Neural crest cell (in vitro differentiated cells): ENCODE measurements at regions not wholly inside any gene's neighbourhood (a gene's known extent, or its start where the extent isn't known, plus 50 kb on each side); places are given as distances from the start of the nearest gene placed in this dataset.

Experiments used
- DNase-seq: peaks from one replicate; pipeline ENCODE4 v3.0.0; 2021; ENCODE audit warnings: low read depth, mixed read lengths, low spot score
- H3K27ac Mint-ChIP-seq: one replicate; pipeline ENCODE4 v1.8.0; 2021; ENCODE audit warnings: mild to moderate bottlenecking, mixed read lengths; ENCODE audit not compliant: unreplicated experiment
- H3K27me3 Mint-ChIP-seq: 2 replicates; pipeline ENCODE4 v1.8.0; 2021; ENCODE audit warnings: low read depth, mild to moderate bottlenecking, mixed read lengths
- H3K36me3 Mint-ChIP-seq: 2 replicates; pipeline ENCODE4 v1.8.0; 2021; ENCODE audit warnings: low read depth, mild to moderate bottlenecking, mixed read lengths
- H3K4me1 Mint-ChIP-seq: 2 replicates; pipeline ENCODE4 v1.8.0; 2021; ENCODE audit warnings: mixed read lengths
- H3K4me3 Mint-ChIP-seq: one replicate; pipeline ENCODE4 v1.8.0; 2021; ENCODE audit warnings: mild to moderate bottlenecking, mixed read lengths
- H3K9me3 Mint-ChIP-seq: 2 replicates; pipeline ENCODE4 v1.8.0; 2021; ENCODE audit warnings: mixed read lengths
- CTCF ChIP-seq: fragments of 200-600 bp; sonication (generic); conservative IDR thresholded peaks from 2 replicates; pipeline ENCODE4 v1.5.0; 2021; ENCODE audit warnings: antibody characterized with exemption, mild to moderate bottlenecking

- peaks cover 7% of the 10 kb centered on the region for H3K9me3 Mint-ChIP-seq
- H3K4me3 Mint-ChIP-seq = no peak overlapping the region
- no peaks in the 10 kb centered on the region for H3K4me1 Mint-ChIP-seq
- H3K36me3 Mint-ChIP-seq = peaks cover 6% of the 10 kb centered on the region
- no peak for DNase-seq
- H3K27ac Mint-ChIP-seq = no peak overlapping the region
- no peaks in the 10 kb centered on the region for H3K27me3 Mint-ChIP-seq
- TF ChIP-seq CTCF = no peak
These were observed 114.0 kb upstream of the HDGFL1 start for GRCh38 chr6:22455378-22455777.

GRCh38 chr6:22457996-22458395 is 111.4 kb upstream of the HDGFL1 start:
- no peak for DNase-seq
- no peak for TF ChIP-seq CTCF
- Mint-ChIP-seq H3K4me3 (no peak overlapping the region), H3K9me3 (peaks cover 5% of the 10 kb centered on the region), H3K36me3 (peaks cover 6% of the 10 kb centered on the region), H3K4me1 (no peaks in the 10 kb centered on the region), H3K27me3 (no peaks in the 10 kb centered on the region), H3K27ac (no peak overlapping the region)

- no peak for DNase-seq
- Mint-ChIP-seq H3K27ac (no peak overlapping the region), H3K4me3 (no peak overlapping the region), H3K27me3 (no peaks in the 10 kb centered on the region), H3K4me1 (peaks cover 49% of the 10 kb centered on the region), H3K9me3 (peaks cover 10% of the 10 kb centered on the region), H3K36me3 (peaks cover 10% of the 10 kb centered on the region)
- TF ChIP-seq CTCF = no peak
These were observed 102.6 kb upstream of the HDGFL1 start for GRCh38 chr6:22466665-22467245.

- peaks cover 10% of the 10 kb centered on the region for H3K36me3 Mint-ChIP-seq
- H3K4me1 Mint-ChIP-seq = peaks cover 52% of the 10 kb centered on the region
- no peak for DNase-seq
- no peaks in the 10 kb centered on the region for H3K27me3 Mint-ChIP-seq
- no peak for TF ChIP-seq CTCF
- H3K4me3 Mint-ChIP-seq = no peak overlapping the region
- H3K27ac Mint-ChIP-seq = no peak overlapping the region
- H3K9me3 Mint-ChIP-seq = peaks cover 10% of the 10 kb centered on the region
These were observed 101.7 kb upstream of the HDGFL1 start for GRCh38 chr6:22467645-22468044.

GRCh38 chr6:22468256-22468965 is 101.0 kb upstream of the HDGFL1 start:
- Mint-ChIP-seq H3K36me3 (peaks cover 10% of the 10 kb centered on the region), H3K27me3 (no peaks in the 10 kb centered on the region), H3K4me1 (peaks cover 52% of the 10 kb centered on the region), H3K27ac (peak overlapping the region; percentile 65), H3K4me3 (no peak overlapping the region), H3K9me3 (peaks cover 10% of the 10 kb centered on the region)
- no peak for DNase-seq
- no peak for TF ChIP-seq CTCF
